ENCODE measurements at regions not wholly inside any gene's neighbourhood (a gene's known extent, or its start where the extent isn't known, plus 50 kb on each side); places are given as distances from the start of the nearest gene placed in this dataset.

- no peak for DNase-seq (ENCODE audit: low read depth)
- no peak overlapping the region for H3K4me3 ChIP-seq (ENCODE audit: low read depth, low read length)
- no peak for TF ChIP-seq CTCF (IDR thresholded peaks at IDR 0.05; ENCODE audit: low read depth, low read length, missing control alignments)
Observed at GRCh38 chr10:109261231-109261630, 662.1 kb downstream of the XPNPEP1 start.

- no peak for TF ChIP-seq CTCF (IDR thresholded peaks at IDR 0.05; ENCODE audit: low read depth, low read length, missing control alignments)
- no peak for DNase-seq (ENCODE audit: low read depth)
- H3K4me3 ChIP-seq (ENCODE audit: low read depth, low read length) = no peak overlapping the region
Observed at GRCh38 chr10:109259293-109259692, 664.0 kb downstream of the XPNPEP1 start.

DNA sequence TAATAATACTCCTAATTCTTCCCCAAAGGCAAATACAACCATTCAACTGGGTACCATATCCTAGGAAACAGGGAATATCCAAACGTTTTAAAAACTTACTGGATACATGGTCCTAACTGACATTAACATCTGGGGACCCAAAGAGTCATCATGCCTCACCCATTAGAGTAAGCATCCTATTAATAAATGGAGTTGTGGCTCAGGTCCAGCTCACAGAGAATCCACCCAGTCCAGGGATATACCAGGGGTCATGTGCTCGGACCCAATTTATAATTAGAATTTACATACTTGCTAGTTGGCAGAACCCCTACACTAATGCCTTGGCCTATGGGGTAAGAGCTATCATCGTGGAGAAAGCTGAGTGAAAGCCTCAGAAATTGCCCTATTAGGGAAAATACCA is 670.0 kb downstream of the XPNPEP1 start:
- TF ChIP-seq CTCF (IDR thresholded peaks at IDR 0.05; ENCODE audit: low read depth, low read length, missing control alignments) = no peak
- H3K4me3 ChIP-seq (ENCODE audit: low read depth, low read length) = no peak overlapping the region
- no peak for DNase-seq (ENCODE audit: low read depth)

DNA sequence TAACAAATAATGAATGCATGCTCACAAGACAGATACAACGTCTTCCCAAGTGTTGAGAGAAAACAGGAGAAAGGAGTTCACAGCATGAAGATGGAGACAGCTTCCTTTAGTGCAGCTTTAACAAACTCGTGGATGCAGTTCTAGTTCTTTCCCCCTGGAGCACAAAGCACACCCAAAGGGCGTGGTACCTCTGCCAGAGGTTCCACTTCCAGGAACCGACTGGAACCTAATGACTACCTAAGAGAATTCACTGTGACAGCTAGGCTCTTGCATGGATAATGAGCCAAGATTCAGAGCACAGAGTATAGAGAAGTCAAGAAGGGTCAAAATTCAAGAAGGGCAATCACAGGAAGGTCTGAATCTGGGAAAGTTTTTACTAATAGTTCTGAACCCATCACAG is 673.2 kb downstream of the XPNPEP1 start:
- H3K4me3 ChIP-seq (ENCODE audit: low read depth, low read length) = no peak overlapping the region
- TF ChIP-seq CTCF (IDR thresholded peaks at IDR 0.05; ENCODE audit: low read depth, low read length, missing control alignments) = no peak

DNA sequence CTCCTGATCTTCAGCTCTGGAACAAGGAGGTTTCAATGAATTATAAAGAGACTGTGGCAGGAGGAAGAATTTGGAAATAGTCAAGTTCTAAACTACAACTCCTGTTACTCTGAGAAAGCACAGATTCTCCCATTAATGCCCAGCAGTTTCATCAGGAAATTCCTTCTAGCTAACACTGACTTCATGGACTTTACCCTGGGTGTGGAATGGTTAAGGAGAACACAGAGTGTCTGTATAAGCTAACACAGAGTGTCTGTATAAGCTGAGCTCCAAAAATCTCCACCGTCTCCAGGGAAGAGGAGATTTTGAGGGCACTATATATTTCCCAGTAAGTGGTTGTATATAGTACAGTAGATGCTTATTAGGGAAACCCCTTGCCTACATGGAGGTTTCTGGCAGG is 675.5 kb downstream of the XPNPEP1 start:
- no peak overlapping the region for H3K4me3 ChIP-seq (ENCODE audit: low read depth, low read length)
- DNase-seq (ENCODE audit: low read depth) = no peak
- no peak for TF ChIP-seq CTCF (IDR thresholded peaks at IDR 0.05; ENCODE audit: low read depth, low read length, missing control alignments)

More for the DNA sequence above, 673.2 kb downstream of the XPNPEP1 start:
- DNase-seq (ENCODE audit: low read depth) = no peak

DNA sequence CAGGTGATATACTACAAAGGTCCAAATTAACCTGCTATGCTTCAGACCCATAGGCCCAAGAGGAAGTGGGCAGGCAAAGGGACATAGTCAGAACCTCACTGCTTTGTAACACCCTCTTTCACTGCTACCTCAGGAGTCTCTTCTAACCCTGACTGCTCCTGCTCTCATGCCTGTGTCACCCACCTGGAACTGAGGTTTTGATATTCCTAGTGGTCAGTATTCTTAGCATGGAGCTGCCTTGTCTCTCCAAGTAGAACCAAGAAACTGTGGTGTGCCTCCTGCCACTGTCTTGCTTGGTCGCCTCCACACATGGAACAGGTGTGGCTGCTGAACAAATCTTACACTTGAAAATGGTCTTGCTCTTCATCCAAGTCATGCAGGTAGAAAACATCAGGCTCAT is 677.5 kb downstream of the XPNPEP1 start:
- DNase-seq (ENCODE audit: low read depth) = no peak
- no peak overlapping the region for H3K4me3 ChIP-seq (ENCODE audit: low read depth, low read length)
- TF ChIP-seq CTCF (IDR thresholded peaks at IDR 0.05; ENCODE audit: low read depth, low read length, missing control alignments) = no peak

- no peak for TF ChIP-seq CTCF (IDR thresholded peaks at IDR 0.05; ENCODE audit: low read depth, low read length, missing control alignments)
- no peak overlapping the region for H3K4me3 ChIP-seq (ENCODE audit: low read depth, low read length)
Observed at GRCh38 chr10:109239371-109239770, 683.9 kb downstream of the XPNPEP1 start.

More at GRCh38 chr10:109239371-109239770, 683.9 kb downstream of the XPNPEP1 start:
- DNase-seq (ENCODE audit: low read depth) = no peak
